IPS DF 19.7 (cell line): ENCODE measurements at regions not wholly inside any gene's neighbourhood (a gene's known extent, or its start where the extent isn't known, plus 50 kb on each side); places are given as distances from the start of the nearest gene placed in this dataset.
"Not testable (repeated sequence)": the region's sequence is repeated elsewhere in the genome, so short reads cannot be mapped to it uniquely, and the experiment has no call there.

Source experiments
- DNase-seq: peaks from one replicate; pipeline ENCODE4 v3.0.0-alpha.2; 2013; ENCODE audit warnings: low read depth, low spot score

DNA sequence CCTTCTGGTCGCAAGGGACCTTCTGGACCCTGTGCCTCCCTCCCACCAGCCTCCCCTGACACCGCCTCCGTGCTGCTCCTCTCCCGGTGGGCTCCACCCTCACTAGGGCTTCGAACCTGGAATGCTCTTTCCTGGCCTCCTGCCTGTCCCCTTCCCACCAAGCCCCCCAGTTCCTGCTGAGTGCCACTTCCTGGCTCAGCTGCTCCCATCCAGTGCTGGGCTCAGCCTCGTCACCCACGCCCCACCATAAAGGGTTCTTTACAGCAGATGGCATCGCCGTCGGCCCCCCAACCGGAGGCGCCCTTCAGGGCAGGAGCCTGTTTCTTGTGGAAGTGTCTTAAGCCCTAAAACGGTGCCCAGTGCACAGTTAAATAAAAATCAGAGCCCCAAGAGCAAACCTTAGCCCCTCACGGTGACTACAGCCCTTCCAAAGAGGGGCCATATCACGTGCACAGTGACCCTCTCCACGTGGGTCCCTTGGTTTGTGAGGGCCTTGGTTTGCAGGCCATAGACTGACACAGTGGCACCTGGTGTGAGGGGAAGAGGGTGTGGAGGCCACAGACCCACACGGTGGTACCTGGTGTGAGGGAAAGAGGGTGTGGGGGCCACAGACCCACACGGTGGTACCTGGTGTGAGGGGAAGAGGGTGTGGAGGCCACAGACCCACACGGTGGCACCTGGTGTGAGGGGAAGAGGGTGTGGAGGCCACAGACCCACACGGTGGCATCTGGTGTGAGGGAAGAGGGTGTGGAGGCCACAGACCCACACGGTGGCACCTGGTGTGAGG lies 111.4 kb downstream of the METRNL start:
- no peak for DNase-seq

DNA sequence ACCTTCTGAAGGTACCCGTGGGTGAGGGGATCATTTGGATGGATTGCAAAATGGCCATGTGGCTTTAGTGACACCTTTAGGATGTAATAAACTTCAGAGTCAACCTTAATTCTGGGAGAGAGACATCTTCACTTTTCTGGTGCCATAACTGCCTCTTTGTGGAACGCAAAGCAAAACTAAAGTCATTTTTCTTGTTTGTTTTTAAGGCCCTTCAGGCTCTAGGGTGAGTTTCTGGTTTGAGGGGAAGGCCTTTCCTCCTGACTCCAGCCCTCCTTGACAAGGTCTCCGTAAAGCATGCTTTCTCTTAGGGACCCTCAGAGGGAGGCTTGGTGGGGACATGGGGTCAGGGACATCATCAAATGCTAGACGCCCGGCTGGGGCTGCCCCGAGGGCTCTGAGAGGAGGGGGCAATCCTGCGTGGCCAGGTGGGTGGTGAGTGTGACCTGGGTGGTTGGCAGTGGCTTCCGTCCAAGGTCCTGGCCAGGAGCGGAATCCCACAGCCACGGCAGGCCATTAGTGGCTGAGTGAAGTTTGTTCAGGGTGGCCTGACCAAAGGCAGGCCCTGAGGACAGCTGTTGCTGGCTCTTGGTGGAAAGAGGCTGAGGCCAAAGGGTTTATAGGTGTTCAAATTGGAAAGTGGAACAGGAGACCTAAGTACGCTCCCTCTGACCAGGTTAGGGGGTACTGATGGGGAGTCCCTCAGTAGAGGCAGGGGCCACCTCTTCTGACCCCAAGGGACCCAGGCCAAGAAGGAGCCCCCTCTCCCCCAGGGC lies 112.2 kb downstream of the METRNL start:
- no peak for DNase-seq

DNA sequence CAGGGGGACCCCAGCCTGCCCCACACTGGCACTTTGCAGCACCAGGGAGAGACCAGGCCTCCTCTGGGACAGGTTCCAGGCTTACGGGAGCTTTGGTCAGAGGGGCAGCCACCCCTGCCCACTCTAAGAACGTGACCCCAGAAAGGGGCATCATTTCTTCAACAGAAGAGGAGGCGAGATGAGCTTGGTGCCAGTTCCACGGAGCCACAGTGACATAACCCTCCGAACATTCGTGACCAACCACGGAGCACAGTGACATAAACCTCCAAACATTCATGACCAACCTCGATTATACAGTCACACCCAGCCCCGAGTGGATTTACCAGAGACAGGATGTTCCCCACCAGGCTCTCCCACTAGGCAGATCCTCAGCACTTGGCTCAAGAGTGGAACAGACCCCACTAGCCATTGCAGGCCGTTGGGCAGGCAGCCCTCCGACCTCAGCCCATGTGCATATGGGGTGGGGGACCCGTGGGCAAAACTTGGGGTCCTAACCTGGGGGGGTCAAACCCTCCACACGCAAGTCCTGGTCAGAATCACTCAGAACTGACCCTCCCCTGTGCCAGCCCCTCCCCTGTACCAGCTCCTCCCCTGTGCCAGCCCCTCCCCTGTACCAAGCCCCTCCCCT lies 112.9 kb downstream of the METRNL start:
- no peak for DNase-seq

DNA sequence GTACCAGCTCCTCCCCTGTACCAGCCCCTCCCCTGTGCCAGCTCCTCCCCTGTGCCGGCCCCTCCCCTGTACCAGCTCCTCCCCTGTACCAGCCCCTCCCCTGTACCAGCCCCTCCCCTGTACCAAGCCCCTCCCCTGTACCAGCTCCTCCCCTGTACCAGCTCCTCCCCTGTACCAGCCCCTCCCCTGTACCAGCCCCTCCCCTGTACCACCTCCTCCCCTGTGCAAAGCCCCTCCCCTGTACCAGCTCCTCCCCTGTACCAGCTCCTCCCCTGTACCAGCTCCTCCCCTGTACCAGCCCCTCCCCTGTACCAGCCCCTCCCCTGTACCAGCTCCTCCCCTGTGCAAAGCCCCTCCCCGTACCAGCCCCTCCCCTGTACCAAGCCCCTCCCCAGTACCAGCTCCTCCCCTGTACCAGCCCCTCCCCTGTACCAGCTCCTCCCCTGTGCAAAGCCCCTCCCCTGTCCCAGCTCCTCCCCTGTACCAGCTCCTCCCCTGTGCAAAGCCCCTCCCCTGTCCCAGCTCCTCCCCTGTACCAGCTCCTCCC lies 113.5 kb downstream of the METRNL start:
- DNase-seq: not testable (repeated sequence)

DNA sequence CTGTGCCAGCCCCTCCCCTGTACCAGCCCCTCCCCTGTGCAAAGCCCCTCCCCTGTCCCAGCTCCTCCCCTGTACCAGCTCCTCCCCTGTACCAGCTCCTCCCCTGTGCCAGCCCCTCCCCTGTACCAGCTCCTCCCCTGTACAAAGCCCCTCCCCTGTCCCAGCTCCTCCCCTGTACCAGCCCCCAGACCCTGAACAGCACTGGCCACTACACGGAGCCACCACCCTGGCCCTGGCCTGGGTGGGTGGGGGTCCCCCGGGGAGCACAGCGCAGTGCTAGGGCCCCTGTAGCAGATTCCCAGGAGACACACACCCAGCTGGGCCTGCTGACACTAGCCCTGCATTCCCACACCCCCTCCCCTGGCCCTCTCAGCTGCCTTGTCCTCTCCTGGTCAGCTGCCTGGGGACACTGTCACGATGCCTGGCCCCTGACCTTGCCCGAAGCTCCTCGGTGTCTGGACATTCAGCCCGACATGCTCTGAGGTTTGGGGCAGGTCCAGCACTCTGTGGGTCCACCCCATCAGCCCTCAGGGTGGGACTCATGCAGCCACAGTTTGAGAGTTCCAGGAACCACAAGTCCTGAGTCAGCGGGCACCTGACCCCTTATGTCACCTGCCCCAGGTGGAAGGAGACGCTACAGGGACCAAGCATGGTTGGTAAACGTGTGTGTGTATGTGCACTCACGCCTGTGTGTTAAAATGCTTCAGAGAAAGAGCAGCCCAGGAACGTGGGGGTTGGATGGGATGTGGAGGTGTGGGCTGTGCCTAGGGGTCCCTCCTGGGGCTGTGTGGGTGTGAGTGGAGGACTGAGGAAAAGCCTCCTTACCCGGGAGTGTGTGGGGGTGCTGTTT lies 114.2 kb downstream of the METRNL start:
- DNase-seq: no peak

DNA sequence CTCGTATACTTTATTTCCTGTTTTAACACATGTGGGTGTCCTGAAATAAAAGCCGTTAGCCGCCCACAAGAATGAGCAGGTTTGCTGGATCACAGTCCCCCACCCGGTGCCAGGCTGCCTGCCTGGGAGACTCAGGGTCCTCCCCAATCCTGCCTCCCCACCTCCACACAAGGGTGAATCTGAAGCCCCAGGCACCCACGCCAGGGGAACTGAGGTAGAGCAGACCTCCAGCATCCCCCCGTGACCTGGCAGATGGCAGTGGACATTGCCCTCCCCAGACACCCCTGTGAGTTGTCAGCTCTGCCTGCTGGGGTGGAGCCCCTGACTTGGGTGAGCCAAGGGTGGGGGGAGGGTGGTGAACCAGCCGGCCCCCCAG lies 114.8 kb downstream of the METRNL start:
- DNase-seq: no peak

DNA sequence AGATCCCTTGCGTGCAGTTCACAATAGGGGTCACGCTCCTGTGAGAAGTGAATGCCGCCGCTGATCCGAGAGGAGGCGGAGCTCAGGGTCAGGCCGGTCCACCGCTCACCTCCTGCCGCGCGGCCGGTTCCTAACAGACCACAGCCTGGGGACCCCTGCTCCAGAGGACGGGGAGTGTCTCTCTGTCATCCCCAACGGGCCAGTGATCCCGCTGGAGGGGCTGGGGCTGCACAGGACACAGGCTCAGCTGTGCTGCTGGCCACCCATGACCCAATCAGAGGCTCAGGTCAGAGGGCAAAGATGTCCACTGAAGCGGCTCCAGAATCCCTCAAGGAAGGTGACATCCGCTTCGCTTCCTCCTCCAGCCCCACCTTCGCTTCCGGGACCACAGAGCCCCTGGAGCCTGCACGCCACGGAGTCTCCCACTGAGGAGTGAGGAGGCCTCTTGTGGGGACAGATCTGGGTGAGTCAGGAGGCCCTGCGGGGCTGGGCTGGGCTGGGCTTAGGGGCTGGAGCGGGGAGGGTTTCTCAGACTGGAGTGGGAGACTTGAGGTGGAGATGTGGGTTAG lies 115.4 kb downstream of the METRNL start:
- no peak for DNase-seq

DNA sequence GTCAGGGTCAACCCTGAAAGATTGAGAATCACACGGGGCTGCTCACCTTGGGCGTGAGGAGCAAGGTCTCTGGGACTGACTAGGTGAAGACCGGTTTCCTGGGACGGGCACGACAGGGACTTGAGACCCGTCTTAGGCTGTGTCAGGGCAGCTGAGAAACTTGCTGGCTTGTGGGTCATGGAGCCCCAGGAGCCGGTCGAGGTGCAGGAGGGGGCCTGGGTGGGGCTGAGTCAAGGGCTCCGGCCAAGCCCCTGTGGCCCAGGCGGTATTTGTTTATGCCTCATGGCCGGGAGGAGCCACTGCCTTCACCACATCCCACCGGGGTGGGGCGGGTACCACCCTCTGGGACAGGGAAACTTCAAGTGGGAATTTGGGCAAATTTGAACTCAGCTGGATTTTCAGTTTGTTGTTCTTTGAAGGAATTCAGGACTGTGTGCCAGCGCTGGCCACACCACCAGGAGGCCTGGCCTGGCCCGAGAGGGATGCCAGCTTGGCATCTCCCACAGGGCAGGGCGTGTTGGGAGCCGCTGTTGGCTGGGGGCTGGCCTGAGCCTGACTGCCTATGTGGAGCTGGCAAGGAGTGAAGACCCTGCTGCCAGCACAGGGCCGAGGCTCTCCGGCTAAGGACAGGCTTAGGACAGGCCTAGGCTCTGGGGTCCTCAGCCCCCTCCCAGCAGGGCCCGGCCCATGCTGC lies 116.1 kb downstream of the METRNL start:
- no peak for DNase-seq

DNA sequence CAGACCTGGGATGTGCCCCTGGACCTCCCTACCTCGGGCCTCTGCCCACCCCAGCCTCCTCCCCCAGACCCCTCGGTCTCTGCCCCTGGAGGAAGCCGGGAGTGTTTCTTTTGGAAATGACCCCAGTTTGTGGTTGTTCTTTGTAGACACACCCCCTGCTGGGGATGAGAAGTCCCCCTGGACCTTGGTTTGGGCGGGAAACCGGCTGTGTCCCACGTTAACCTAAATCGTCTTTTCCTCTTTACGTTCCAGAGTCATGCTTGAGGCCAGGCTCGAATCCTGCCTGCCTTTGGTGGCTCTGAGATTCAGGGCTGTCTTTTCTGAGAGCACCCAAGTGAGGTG lies 116.6 kb downstream of the METRNL start:
- DNase-seq: no peak

DNA sequence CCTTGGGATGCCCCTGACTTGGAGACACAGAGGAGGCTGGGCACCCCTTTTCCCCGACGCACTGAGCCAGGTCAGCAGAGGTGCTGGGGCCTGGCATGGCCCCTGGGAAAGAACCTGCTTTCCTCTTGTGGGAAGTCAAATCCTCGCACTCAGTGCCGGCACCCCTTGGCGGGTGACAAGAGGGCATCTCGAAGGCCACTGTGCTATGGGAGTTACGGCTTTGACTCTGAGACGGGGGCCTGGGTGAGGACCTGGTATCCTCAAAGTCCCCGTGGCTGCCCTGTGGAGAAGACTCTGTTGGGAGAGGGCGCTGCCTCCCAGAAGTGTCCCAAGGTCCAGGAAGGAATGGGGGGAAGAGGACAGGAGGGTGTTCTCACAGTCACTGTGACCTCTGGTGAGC lies 117.0 kb downstream of the METRNL start:
- no peak for DNase-seq

DNA sequence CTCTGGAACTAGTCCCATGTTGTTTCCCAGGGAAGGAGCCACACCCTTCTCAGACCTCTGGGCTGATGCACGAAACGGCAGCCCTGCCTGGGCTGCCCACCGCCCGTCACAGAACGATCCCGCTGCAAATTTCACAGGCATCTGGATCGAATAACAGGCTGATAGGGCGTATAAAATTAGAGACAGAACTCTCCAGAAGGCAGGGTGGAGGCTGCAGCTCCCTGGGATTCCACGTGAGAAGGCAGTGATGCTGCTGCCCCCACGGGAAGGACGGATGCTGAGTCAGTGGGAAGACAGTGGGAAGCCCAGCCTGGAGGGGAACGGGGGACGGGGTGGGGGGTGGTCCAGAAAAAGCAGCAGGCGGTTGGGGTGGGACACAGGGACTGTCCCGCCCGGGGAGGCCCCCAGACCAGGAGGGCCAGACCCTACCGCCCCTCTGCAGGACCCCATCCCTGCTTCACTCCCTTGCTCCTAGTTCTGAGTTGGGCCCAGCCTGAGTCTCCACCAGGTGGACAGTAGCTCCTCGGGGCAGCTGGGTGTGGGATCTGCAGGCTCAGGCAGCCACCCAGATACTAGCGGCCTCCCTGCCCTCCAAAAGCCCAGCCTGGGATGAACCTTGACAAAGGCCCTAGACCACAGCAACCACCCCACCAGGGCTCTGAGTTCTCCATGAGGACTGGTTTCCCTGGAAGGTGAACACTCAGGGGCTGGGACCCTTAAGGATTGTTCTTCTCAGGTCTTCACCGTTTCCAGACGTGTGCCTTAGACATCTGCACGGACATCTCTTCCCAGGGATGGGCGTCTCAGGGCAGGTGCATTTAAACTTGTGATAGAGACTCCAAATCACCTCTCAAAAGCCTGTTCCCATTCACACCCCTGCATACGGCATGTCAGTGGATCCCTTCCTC lies 117.8 kb downstream of the METRNL start:
- DNase-seq: no peak

DNA sequence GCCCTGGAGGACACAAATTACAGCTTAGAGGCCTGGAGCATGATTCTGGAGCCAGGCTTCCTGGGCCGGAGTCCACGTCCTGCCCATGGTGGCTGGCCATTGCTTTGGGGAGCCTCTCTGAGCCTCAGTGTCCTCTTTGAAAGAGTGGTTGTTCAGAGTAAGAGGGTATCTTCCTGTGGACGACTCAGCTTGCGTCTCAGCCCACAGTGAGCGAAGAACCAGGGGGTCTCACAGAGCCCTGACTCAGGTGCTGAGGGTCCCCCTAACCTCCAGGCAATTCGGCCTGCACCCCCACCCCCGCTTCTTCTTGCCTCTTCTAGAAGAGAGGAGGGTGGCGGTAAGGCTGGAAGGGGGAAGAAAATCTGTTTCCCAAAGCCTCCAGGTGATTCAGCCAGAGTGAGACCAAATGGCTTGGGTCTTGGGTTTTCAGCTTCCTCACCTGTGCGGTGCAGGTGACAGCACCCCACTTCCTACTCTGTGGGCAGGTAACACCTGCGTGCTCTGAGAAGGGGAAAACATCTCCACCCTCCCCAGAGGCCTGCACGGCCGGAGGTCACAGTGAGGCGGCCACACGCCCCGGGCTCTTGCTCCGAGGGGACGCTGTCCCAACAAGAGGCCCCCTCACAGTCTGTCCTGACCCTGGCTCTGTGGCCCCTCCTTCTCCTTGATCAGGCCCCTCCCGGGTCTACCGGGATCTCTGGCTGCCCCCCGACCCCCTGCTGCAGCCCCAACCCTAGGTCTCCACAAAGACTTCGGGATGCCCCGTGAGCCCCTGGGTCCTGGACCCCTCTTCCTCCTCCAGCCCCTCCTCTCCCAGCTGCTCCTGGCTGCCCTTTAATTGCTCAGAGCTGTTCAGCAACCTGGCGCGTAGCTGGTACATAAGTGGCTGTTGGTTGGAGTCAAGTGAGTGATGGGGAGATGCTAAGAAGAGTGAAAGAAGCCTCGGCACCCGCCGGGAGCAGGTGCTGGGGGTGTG lies 119.2 kb downstream of the METRNL start:
- DNase-seq: no peak

DNA sequence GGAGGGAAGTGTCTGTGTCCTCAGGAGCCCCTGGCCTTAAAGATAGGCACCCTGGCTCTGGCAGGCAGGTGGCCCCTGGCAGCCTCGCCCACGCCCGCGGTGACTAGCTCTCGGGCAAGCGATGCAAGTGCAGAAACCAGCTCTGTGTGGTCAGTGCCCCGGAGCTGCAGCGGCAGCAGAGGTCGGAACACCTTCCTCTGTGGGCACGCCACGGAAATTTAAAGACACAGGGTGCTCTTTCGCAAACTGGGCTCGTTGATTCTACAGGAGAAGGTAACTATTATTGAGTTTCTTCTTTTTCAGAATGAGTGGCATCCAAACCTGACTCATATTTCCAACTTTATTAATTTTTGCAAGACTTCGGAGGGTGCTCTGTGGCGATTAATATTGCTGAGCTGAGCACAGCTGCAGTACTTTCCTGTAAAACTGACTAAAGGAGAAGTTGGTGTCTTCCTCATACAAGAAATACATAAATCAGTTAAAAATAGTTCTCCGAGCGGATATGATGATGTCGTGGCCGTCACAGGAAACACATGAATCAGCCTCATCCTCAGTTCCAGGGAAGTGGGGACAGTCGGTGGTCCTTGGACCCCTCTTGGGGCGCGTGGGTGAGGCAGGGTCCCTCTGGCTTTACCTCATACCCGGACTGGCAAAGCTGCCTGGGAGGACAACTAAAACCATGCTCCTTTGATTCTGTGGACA lies 120.2 kb downstream of the METRNL start:
- DNase-seq: no peak

DNA sequence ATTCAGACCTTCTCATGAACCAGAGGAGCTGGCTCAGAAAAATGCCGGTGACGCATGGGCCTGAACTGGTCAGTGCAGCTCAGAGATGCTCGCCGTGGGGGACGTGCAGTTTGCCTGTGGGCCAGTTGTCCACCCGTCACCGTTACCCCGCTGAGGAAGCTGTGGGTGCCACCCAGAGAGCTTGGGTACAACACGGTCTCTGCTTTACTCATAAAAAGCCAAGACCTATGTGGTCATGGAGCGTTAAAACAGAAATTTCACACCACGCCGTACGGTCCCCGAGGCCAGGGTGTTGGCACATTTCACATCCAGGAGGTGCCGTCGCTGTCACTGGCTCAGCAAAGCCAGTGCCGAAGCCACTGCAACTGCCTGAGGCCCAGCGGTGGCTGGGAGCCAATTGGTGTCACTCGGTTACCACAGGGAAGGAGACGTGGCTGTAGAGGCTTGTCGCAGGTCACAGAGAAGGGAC lies 120.9 kb downstream of the METRNL start:
- DNase-seq: no peak

DNA sequence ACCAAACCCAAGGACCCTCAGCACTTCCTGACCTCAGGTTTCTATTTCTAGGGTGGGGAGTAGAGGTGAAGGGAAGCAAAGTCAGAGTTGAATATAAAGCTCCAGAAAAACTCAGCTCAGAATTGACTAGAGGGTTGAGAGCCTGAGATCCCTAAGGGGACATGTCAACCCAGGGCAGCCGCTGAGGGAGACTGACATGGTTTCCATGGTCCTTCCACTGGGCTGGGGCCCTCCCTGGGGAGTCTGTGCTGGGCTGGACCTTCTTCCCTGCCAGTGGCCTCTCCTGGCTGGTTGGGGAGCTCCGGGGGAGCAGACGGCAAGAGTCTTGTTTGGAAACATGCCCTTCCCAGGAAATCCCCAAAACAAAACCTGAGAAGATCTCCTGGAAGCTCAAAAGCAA lies 121.3 kb downstream of the METRNL start:
- no peak for DNase-seq

DNA sequence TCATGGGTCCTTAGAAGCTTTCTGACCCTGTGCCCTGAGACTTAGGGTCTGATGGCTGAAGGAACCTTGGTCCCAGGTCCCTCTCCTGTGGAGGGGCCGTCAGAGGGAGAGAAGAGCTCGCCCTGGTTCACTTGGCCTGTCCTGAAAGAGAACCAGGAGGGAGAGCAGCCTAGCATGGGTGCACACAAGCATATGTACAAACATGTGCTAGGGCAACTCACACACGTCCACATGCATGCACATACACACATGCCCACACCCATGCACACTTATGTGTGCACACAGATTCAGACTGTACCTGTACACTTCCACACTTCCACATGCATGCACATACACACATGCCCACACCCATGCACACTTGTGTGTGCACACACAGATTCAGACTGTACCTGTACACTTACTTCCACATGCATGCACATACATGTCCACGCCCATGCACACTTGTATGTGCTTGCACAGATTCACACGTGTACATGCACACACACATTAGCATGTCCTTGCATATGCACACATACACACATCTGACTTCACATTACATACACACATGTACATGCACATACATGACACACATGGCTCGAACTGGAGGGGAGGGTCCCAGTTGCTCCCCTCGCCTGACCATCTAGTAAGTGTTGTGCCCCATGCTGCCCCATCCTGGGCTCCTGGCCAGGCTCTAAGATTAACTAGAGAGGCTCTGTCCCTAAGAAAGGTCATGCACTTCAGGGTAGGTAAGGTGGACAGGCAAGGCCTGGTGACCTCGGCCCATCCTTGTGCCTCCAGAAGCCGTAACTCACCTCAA lies 122.0 kb downstream of the METRNL start:
- no peak for DNase-seq
